CD8-positive, alpha-beta memory T cell (primary cell): ENCODE measurements at regions not wholly inside any gene's neighbourhood (a gene's known extent, or its start where the extent isn't known, plus 50 kb on each side); places are given as distances from the start of the nearest gene placed in this dataset.

Experiments used
- CTCF ChIA-PET: fragments of 350-600 bp; sonication (Branson Sonifier 250); formaldehyde crosslinking; loops from one replicate; lab custom pipeline; 2021; ENCODE audit warnings: antibody characterized with exemption; lab: Charles Lee
- POLR2A ChIA-PET: fragments of 350-600 bp; sonication (Branson Sonifier 250); formaldehyde crosslinking; loops from one replicate; lab custom pipeline; 2021; ENCODE audit warnings: antibody characterized with exemption; lab: Charles Lee
- DNase-seq, 5 donors: peaks; one replicate each; pipeline versions ENCODE4 v3.0.0 to v3.0.0-alpha.2; 2020 to 2022; ENCODE audit warnings: mixed read lengths in 1 of 5
- H3K27ac ChIP-seq: one replicate; pipeline ENCODE4 v1.7.0; 2013; ENCODE audit warnings: low read depth, mild to moderate bottlenecking, low read length, moderate library complexity
- H3K27me3 ChIP-seq: 2 replicates; pipeline ENCODE4 v1.7.0; 2013; ENCODE audit warnings: low read length, mild to moderate bottlenecking; ENCODE audit not compliant: insufficient read depth, poor library complexity, severe bottlenecking
- H3K36me3 ChIP-seq: 2 replicates; pipeline ENCODE4 v1.7.0; 2013; ENCODE audit warnings: mild to moderate bottlenecking, low read length, moderate library complexity; ENCODE audit not compliant: insufficient read depth
- H3K4me1 ChIP-seq: 2 replicates; pipeline ENCODE4 v1.7.0; 2013; ENCODE audit warnings: mild to moderate bottlenecking, low read length, moderate library complexity; ENCODE audit not compliant: insufficient read depth
- H3K4me3 ChIP-seq: 2 replicates; pipeline ENCODE4 v1.7.0; 2013; ENCODE audit warnings: mild to moderate bottlenecking, low read length
- H3K9me3 ChIP-seq: 2 replicates; pipeline ENCODE4 v1.7.0; 2013; ENCODE audit warnings: mild to moderate bottlenecking, low read length
- H3K27ac Mint-ChIP-seq, 8 donors: one replicate each; pipeline ENCODE4 v1.8.0; 2020 to 2021; ENCODE audit warnings: mixed read lengths in 8 of 8, mild to moderate bottlenecking in 6 of 8, inconsistent platforms in 3 of 8, moderate library complexity in 3 of 8
- H3K27me3 Mint-ChIP-seq, 2 donors: one replicate each; pipeline ENCODE4 v1.8.0; 2020 to 2021; ENCODE audit warnings: mixed read lengths in 2 of 2, mild to moderate bottlenecking in 1 of 2, moderate library complexity in 1 of 2
- H3K36me3 Mint-ChIP-seq, 3 donors: one replicate each; pipeline ENCODE4 v1.8.0; 2020 to 2021; ENCODE audit warnings: mixed read lengths in 3 of 3, inconsistent platforms in 1 of 3, mild to moderate bottlenecking in 1 of 3
- H3K4me1 Mint-ChIP-seq, 3 donors: one replicate each; pipeline ENCODE4 v1.8.0; 2020 to 2021; ENCODE audit warnings: mixed read lengths in 3 of 3, inconsistent platforms in 1 of 3, mild to moderate bottlenecking in 1 of 3
- H3K4me3 Mint-ChIP-seq, 7 donors: one replicate each; pipeline ENCODE4 v1.8.0; 2020 to 2021; ENCODE audit warnings: mixed read lengths in 7 of 7, mild to moderate bottlenecking in 6 of 7, moderate library complexity in 4 of 7, inconsistent platforms in 2 of 7
- H3K9me3 Mint-ChIP-seq, 5 donors: one replicate each; pipeline ENCODE4 v1.8.0; 2020 to 2022; ENCODE audit warnings: mixed read lengths in 5 of 5, mild to moderate bottlenecking in 3 of 5, moderate library complexity in 2 of 5, inconsistent platforms in 1 of 5

DNA sequence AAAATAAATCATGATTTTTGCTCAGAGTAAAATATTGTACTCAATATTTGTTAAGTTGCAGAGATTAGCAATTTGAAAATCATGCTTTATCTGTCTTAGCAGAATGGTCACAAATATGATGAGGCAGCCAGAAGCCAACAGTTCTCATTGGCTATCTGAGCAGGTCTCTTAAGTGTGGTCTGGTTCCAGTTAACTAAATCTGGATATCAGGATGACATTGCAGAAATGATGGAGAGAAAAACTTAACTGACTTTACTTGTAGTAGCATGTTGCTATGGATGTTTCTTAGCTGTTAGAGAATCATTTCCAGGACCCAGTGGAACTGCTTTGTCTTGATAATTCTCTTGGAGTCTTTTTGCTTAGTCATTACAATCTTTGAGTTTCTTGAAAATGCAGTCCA is 1070.3 kb downstream of the JRKL start:
- no peaks in the 10 kb centered on the region for H3K9me3 ChIP-seq
- no peak overlapping the region for H3K27ac ChIP-seq
- Mint-ChIP-seq H3K4me1 (no peaks in the 10 kb centered on the region), H3K9me3 (peaks cover 14 to 44% (median 18%) of the 10 kb centered on the region in 5 donors), H3K27ac (no peak overlapping the region), H3K27me3 (no peaks in the 10 kb centered on the region), H3K4me3 (no peak overlapping the region), H3K36me3 (no peaks in the 10 kb centered on the region)
- POLR2A ChIA-PET: no interaction called here
- H3K36me3 ChIP-seq: no peaks in the 10 kb centered on the region
- H3K4me3 ChIP-seq: no peak overlapping the region
- CTCF ChIA-PET: no interaction called here
- H3K4me1 ChIP-seq: no peaks in the 10 kb centered on the region
- no peak for DNase-seq
- H3K27me3 ChIP-seq: no peaks in the 10 kb centered on the region

- H3K27me3 ChIP-seq: no peaks in the 10 kb centered on the region
- Mint-ChIP-seq H3K9me3 (peaks cover 11 to 44% (median 20%) of the 10 kb centered on the region in 5 donors), H3K27me3 (no peaks in the 10 kb centered on the region), H3K27ac (no peak overlapping the region), H3K4me3 (no peak overlapping the region), H3K4me1 (no peaks in the 10 kb centered on the region), H3K36me3 (no peaks in the 10 kb centered on the region)
- no peak for DNase-seq
- H3K4me3 ChIP-seq: no peak overlapping the region
- no peak overlapping the region for H3K27ac ChIP-seq
- ChIA-PET POLR2A (no interaction called here), CTCF (no interaction called here)
- H3K36me3 ChIP-seq: no peaks in the 10 kb centered on the region
- no peaks in the 10 kb centered on the region for H3K9me3 ChIP-seq
- no peaks in the 10 kb centered on the region for H3K4me1 ChIP-seq
Measured at GRCh38 chr11:97461044-97461880, 1071.4 kb downstream of the JRKL start.

DNA sequence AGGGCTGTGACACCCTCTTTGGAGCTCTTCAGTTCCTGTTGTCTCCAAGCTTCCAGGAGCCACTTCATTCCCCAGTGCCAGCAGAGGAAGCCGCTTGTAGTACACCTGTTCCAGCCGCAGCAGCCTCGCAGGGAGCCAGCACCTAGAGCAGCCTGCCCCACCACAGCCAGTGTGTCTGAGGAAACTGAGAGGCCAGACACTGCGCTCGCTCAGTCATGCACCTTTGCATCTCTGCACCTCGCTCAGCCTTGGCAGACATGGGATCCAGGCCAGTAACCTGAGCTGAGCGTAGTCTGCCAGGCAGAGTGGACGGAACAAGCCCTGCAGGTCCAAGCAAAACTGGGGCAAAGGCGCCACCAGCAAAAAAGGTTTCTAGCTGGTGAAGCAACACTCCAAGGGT is 1072.1 kb downstream of the JRKL start:
- H3K4me3 Mint-ChIP-seq: no peak overlapping the region
- Histone ChIP-seq H3K27me3 (no peaks in the 10 kb centered on the region), H3K9me3 (no peaks in the 10 kb centered on the region), H3K4me1 (no peaks in the 10 kb centered on the region), H3K36me3 (no peaks in the 10 kb centered on the region), H3K27ac (no peak overlapping the region), H3K4me3 (no peak overlapping the region)
- POLR2A ChIA-PET: no interaction called here
- H3K27ac Mint-ChIP-seq: no peak overlapping the region
- DNase-seq: no peak
- no peaks in the 10 kb centered on the region for H3K36me3 Mint-ChIP-seq
- H3K4me1 Mint-ChIP-seq: no peaks in the 10 kb centered on the region
- peaks cover 12 to 44% (median 27%) of the 10 kb centered on the region in 5 donors for H3K9me3 Mint-ChIP-seq
- H3K27me3 Mint-ChIP-seq: no peaks in the 10 kb centered on the region
- CTCF ChIA-PET: no interaction called here

- Histone ChIP-seq H3K4me1 (no peaks in the 10 kb centered on the region), H3K9me3 (no peaks in the 10 kb centered on the region), H3K27me3 (no peaks in the 10 kb centered on the region), H3K36me3 (no peaks in the 10 kb centered on the region), H3K27ac (no peak overlapping the region), H3K4me3 (no peak overlapping the region)
- CTCF ChIA-PET: no interaction called here
- Mint-ChIP-seq H3K27me3 (no peaks in the 10 kb centered on the region), H3K9me3 (peaks cover 12 to 39% (median 28%) of the 10 kb centered on the region in 5 donors), H3K36me3 (no peaks in the 10 kb centered on the region), H3K27ac (no peak overlapping the region), H3K4me1 (no peaks in the 10 kb centered on the region), H3K4me3 (no peak overlapping the region)
- POLR2A ChIA-PET: no interaction called here
- DNase-seq: no peak
Measured at GRCh38 chr11:97463891-97464290, 1074.1 kb downstream of the JRKL start.

- Histone ChIP-seq H3K4me3 (no peak overlapping the region), H3K27me3 (no peaks in the 10 kb centered on the region), H3K9me3 (no peaks in the 10 kb centered on the region), H3K27ac (no peak overlapping the region), H3K4me1 (no peaks in the 10 kb centered on the region), H3K36me3 (no peaks in the 10 kb centered on the region)
- ChIA-PET POLR2A (no interaction called here), CTCF (no interaction called here)
- Mint-ChIP-seq H3K4me1 (no peaks in the 10 kb centered on the region), H3K27me3 (no peaks in the 10 kb centered on the region), H3K27ac (no peak overlapping the region), H3K36me3 (no peaks in the 10 kb centered on the region), H3K4me3 (no peak overlapping the region), H3K9me3 (peaks cover 15 to 30% (median 30%) of the 10 kb centered on the region in 5 donors)
- no peak for DNase-seq
Measured at GRCh38 chr11:97471480-97471879, 1081.7 kb downstream of the JRKL start.

DNA sequence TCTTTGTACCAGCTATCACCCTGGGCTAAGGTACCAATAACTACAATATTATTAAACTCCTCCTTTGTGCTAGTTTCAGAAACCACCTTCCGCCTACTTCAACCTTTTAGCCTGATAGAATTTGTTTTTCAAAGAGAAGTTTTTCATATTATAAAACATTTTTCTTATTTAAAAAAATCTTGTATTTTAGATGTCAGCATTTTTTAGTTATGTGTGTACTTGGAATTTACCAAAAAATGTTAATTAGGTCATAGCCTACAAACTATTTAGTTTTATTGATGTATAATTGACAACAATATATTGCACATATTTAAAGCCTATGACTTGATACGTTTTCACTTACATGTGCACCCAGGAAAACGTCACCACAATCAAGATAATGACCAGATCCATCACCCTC is 1097.6 kb downstream of the JRKL start:
- Mint-ChIP-seq H3K4me3 (no peak overlapping the region), H3K36me3 (no peaks in the 10 kb centered on the region), H3K27ac (no peak overlapping the region), H3K4me1 (no peaks in the 10 kb centered on the region), H3K9me3 (peaks cover 4 to 31% (median 8%) of the 10 kb centered on the region in 5 donors), H3K27me3 (peaks cover 0 to under 1% of the 10 kb centered on the region in 2 donors)
- Histone ChIP-seq H3K27me3 (no peaks in the 10 kb centered on the region), H3K9me3 (no peaks in the 10 kb centered on the region), H3K4me1 (no peaks in the 10 kb centered on the region), H3K36me3 (no peaks in the 10 kb centered on the region), H3K27ac (no peak overlapping the region), H3K4me3 (no peak overlapping the region)
- DNase-seq: no peak
- POLR2A ChIA-PET: no interaction called here
- CTCF ChIA-PET: no interaction called here

DNA sequence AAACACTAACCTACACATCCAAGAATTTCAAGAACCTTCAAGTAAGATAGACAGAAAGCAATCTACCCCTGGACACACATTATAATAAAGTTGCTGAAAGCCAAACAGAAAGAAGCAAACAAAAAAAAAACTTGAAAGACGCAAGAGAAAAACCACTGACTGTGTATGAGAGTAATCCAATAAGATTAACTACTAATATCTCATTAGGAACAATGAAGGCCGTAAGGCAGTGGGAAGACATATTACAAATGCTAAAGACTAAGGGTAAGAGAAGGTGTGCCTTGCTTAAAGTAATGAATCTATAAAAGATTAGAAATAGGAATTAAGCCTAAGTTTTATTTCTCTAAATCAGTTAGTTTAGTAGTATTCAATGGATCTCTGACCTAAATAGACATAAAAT is 1109.1 kb downstream of the JRKL start:
- no peaks in the 10 kb centered on the region for H3K36me3 Mint-ChIP-seq
- H3K36me3 ChIP-seq: no peaks in the 10 kb centered on the region
- DNase-seq: no peak
- no peaks in the 10 kb centered on the region for H3K4me1 ChIP-seq
- H3K27me3 ChIP-seq: no peaks in the 10 kb centered on the region
- H3K27ac Mint-ChIP-seq: no peak overlapping the region
- no peak overlapping the region for H3K4me3 ChIP-seq
- ChIA-PET POLR2A (no interaction called here), CTCF (no interaction called here)
- no peaks in the 10 kb centered on the region for H3K9me3 ChIP-seq
- no peak overlapping the region for H3K4me3 Mint-ChIP-seq
- H3K4me1 Mint-ChIP-seq: no peaks in the 10 kb centered on the region
- H3K27me3 Mint-ChIP-seq: peaks cover 0 to 1% of the 10 kb centered on the region in 2 donors
- peaks cover 4 to 49% (median 11%) of the 10 kb centered on the region in 5 donors for H3K9me3 Mint-ChIP-seq
- H3K27ac ChIP-seq: no peak overlapping the region

DNA sequence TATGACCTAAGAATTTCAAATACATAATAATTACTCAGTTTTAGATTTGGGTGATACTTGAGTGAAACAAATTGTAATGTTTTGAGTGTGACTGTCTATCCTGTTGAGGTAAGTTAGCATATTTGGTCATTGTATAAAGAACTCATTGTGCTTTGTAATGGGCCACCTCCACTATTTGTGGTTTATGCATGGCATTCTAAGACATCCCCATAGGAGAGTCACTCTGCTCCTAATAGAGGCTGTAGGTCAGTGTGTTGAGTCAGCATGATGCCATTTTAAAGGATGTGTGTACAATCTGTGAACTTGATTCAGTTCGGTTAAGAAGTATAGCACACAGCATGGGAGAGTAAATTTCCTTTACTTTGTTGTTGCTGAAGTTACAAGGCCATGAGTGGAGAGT is 1112.4 kb downstream of the JRKL start:
- DNase-seq: no peak
- Mint-ChIP-seq H3K4me3 (no peak overlapping the region), H3K27me3 (peaks cover 0 to 1% of the 10 kb centered on the region in 2 donors), H3K36me3 (no peaks in the 10 kb centered on the region), H3K9me3 (peaks cover 8 to 49% (median 10%) of the 10 kb centered on the region in 5 donors), H3K27ac (no peak overlapping the region), H3K4me1 (no peaks in the 10 kb centered on the region)
- Histone ChIP-seq H3K4me1 (no peaks in the 10 kb centered on the region), H3K27me3 (no peaks in the 10 kb centered on the region), H3K27ac (no peak overlapping the region), H3K36me3 (no peaks in the 10 kb centered on the region), H3K9me3 (no peaks in the 10 kb centered on the region), H3K4me3 (no peak overlapping the region)
- CTCF ChIA-PET: no interaction called here
- POLR2A ChIA-PET: no interaction called here
